Amygdala (tissue), 56 donors: ENCODE measurements at regions not wholly inside any gene's neighbourhood (a gene's known extent, or its start where the extent isn't known, plus 50 kb on each side); places are given as distances from the start of the nearest gene placed in this dataset.
"Not testable (repeated sequence)": the region's sequence is repeated elsewhere in the genome, so short reads cannot be mapped to it uniquely, and the experiment has no call there.

ENCODE experiments used
- DNase-seq, 56 donors: peaks; one replicate each; lab custom pipeline; 2025; lab: John Stamatoyannopoulos, UW

GRCh38 chr10:34058845-34059614, 724.6 kb upstream of the NRP1 start:
- peak in 6 of 56 donors; percentile 8 to 48 (median 20) for DNase-seq

- not testable (repeated sequence) for DNase-seq
Observed at GRCh38 chr10:34055410-34055985, 721.0 kb upstream of the NRP1 start.

- DNase-seq = peak in 12 of 56 donors; percentile 3 to 35 (median 16)
Observed at GRCh38 chr10:34049887-34050286, 715.4 kb upstream of the NRP1 start.

GRCh38 chr10:34049469-34049868, 715.0 kb upstream of the NRP1 start:
- no peak for DNase-seq

GRCh38 chr10:34047389-34047788, 712.9 kb upstream of the NRP1 start:
- peak in 4 of 56 donors; percentile 2 to 29 (median 15) for DNase-seq

GRCh38 chr10:34046506-34047034, 712.1 kb upstream of the NRP1 start:
- no peak for DNase-seq

GRCh38 chr10:34045571-34046190, 711.2 kb upstream of the NRP1 start:
- no peak for DNase-seq

GRCh38 chr10:34041871-34042270, 707.4 kb upstream of the NRP1 start:
- DNase-seq = no peak

- no peak for DNase-seq
Observed at GRCh38 chr10:34037499-34037898, 703.0 kb upstream of the NRP1 start.

- not testable (repeated sequence) for DNase-seq
Observed at GRCh38 chr10:34035241-34035790, 700.8 kb upstream of the NRP1 start.

GRCh38 chr10:34033078-34033477, 698.6 kb upstream of the NRP1 start:
- DNase-seq = no peak

- no peak for DNase-seq
Observed at GRCh38 chr10:34032564-34032963, 698.1 kb upstream of the NRP1 start.

GRCh38 chr10:34031400-34031799, 696.9 kb upstream of the NRP1 start:
- DNase-seq = peak in 1 of 56 donors; percentile 3

GRCh38 chr10:34029455-34029854, 695.0 kb upstream of the NRP1 start:
- no peak for DNase-seq

- DNase-seq = no peak
Observed at GRCh38 chr10:34028936-34029335, 694.5 kb upstream of the NRP1 start.

GRCh38 chr10:34024693-34025425, 690.4 kb upstream of the NRP1 start:
- DNase-seq = no peak

- no peak for DNase-seq
Observed at GRCh38 chr10:34024282-34024681, 689.8 kb upstream of the NRP1 start.

- DNase-seq = no peak
Observed at GRCh38 chr10:34022195-34022594, 687.7 kb upstream of the NRP1 start.

- no peak for DNase-seq
Observed at GRCh38 chr10:34018784-34019183, 684.3 kb upstream of the NRP1 start.

GRCh38 chr10:34018129-34018528, 683.7 kb upstream of the NRP1 start:
- no peak for DNase-seq
